Hematopoietic multipotent progenitor cell treated with erythropoietin and hydrocortisone succinate and interleukin-3 and kit ligand, for 15 days (in vitro differentiated cells): ENCODE measurements at regions not wholly inside any gene's neighbourhood (a gene's known extent, or its start where the extent isn't known, plus 50 kb on each side); places are given as distances from the start of the nearest gene placed in this dataset.
"Not testable (repeated sequence)": the region's sequence is repeated elsewhere in the genome, so short reads cannot be mapped to it uniquely, and the experiment has no call there.

Experiments
- DNase-seq: peaks from one replicate; pipeline ENCODE4 v3.0.0-alpha.2; 2015; ENCODE audit warnings: low spot score

GRCh38 chr9:29999645-30000044 is 2384.8 kb upstream of the ACO1 start:
- no peak for DNase-seq

- DNase-seq: no peak
Observed at GRCh38 chr9:30010691-30011090, 2373.8 kb upstream of the ACO1 start.

GRCh38 chr9:30012622-30013021 is 2371.8 kb upstream of the ACO1 start:
- no peak for DNase-seq

- DNase-seq: no peak
Observed at GRCh38 chr9:30015073-30015472, 2369.4 kb upstream of the ACO1 start.

GRCh38 chr9:30020161-30020560 is 2364.3 kb upstream of the ACO1 start:
- DNase-seq: no peak

GRCh38 chr9:30035761-30036160 is 2348.7 kb upstream of the ACO1 start:
- no peak for DNase-seq

- DNase-seq: no peak
Observed at GRCh38 chr9:30036558-30036957, 2347.9 kb upstream of the ACO1 start.

- no peak for DNase-seq
Observed at GRCh38 chr9:30039712-30040111, 2344.7 kb upstream of the ACO1 start.

- DNase-seq: no peak
Observed at GRCh38 chr9:30048396-30048795, 2336.0 kb upstream of the ACO1 start.

GRCh38 chr9:30058463-30058862 is 2326.0 kb upstream of the ACO1 start:
- no peak for DNase-seq

GRCh38 chr9:30060976-30061375 is 2323.5 kb upstream of the ACO1 start:
- no peak for DNase-seq

- DNase-seq: no peak
Observed at GRCh38 chr9:30065888-30066287, 2318.6 kb upstream of the ACO1 start.

- DNase-seq: not testable (repeated sequence)
Observed at GRCh38 chr9:30069236-30069635, 2315.2 kb upstream of the ACO1 start.

GRCh38 chr9:30075022-30075421 is 2309.4 kb upstream of the ACO1 start:
- DNase-seq: no peak

- no peak for DNase-seq
Observed at GRCh38 chr9:30075451-30076199, 2308.8 kb upstream of the ACO1 start.

- DNase-seq: no peak
Observed at GRCh38 chr9:30078195-30078594, 2306.2 kb upstream of the ACO1 start.

- no peak for DNase-seq
Observed at GRCh38 chr9:30089428-30089827, 2295.0 kb upstream of the ACO1 start.

- DNase-seq: no peak
Observed at GRCh38 chr9:30103647-30104394, 2280.6 kb upstream of the ACO1 start.

GRCh38 chr9:30107134-30107533 is 2277.3 kb upstream of the ACO1 start:
- DNase-seq: not testable (repeated sequence)

- no peak for DNase-seq
Observed at GRCh38 chr9:30116673-30117217, 2267.7 kb upstream of the ACO1 start.

- DNase-seq: no peak
Observed at GRCh38 chr9:30120666-30121065, 2263.8 kb upstream of the ACO1 start.

- DNase-seq: no peak
Observed at GRCh38 chr9:30121611-30122010, 2262.8 kb upstream of the ACO1 start.

GRCh38 chr9:30125881-30126280 is 2258.6 kb upstream of the ACO1 start:
- no peak for DNase-seq
